ENCODE measurements at regions not wholly inside any gene's neighbourhood (a gene's known extent, or its start where the extent isn't known, plus 50 kb on each side); places are given as distances from the start of the nearest gene placed in this dataset.
A peak's percentile ranks its signal among the peaks of the same experiment; 100 is the strongest.
"Not testable (repeated sequence)": the region's sequence is repeated elsewhere in the genome, so short reads cannot be mapped to it uniquely, and the experiment has no call there.

GRCh38 chrX:497186-498014 lies 110.7 kb upstream of the PPP2R3B start:
- H3K36me3 ChIP-seq (ENCODE audit: insufficient read depth, low read length), result no peaks in the 10 kb centered on the region
- peaks cover 10% of the 10 kb centered on the region for H3K27me3 ChIP-seq (ENCODE audit: insufficient read depth, low read length)
- no peak overlapping the region for H2AFZ ChIP-seq (ENCODE audit: low read depth, low read length)
- no peaks in the 10 kb centered on the region for H3K4me1 ChIP-seq (ENCODE audit: insufficient read depth, low read length)
- H3K9me3 ChIP-seq (ENCODE audit: low read length), result no peaks in the 10 kb centered on the region
- H3K4me3 ChIP-seq (ENCODE audit: low read length), result no peak overlapping the region

- not testable (repeated sequence) for H3K4me3 ChIP-seq (ENCODE audit: low read length); H3K36me3 ChIP-seq (ENCODE audit: insufficient read depth, low read length); H3K27me3 ChIP-seq (ENCODE audit: insufficient read depth, low read length); H3K4me1 ChIP-seq (ENCODE audit: insufficient read depth, low read length); H3K9me3 ChIP-seq (ENCODE audit: low read length); H2AFZ ChIP-seq (ENCODE audit: low read depth, low read length)
Measured at GRCh38 chrX:498901-499300, 112.2 kb upstream of the PPP2R3B start.

- Histone ChIP-seq H2AFZ (ENCODE audit: low read depth, low read length) (peak overlapping the region; percentile 39), H3K4me1 (ENCODE audit: insufficient read depth, low read length) (no peaks in the 10 kb centered on the region), H3K27me3 (ENCODE audit: insufficient read depth, low read length) (peaks cover 10% of the 10 kb centered on the region), H3K4me3 (ENCODE audit: low read length) (peak overlapping the region; percentile 22), H3K9me3 (ENCODE audit: low read length) (no peaks in the 10 kb centered on the region), H3K36me3 (ENCODE audit: insufficient read depth, low read length) (no peaks in the 10 kb centered on the region)
Measured at GRCh38 chrX:499870-500364, 113.2 kb upstream of the PPP2R3B start.

GRCh38 chrX:500481-501010 lies 113.8 kb upstream of the PPP2R3B start:
- Histone ChIP-seq H3K36me3 (ENCODE audit: insufficient read depth, low read length) (no peaks in the 10 kb centered on the region), H3K27me3 (ENCODE audit: insufficient read depth, low read length) (peaks cover 10% of the 10 kb centered on the region), H3K4me1 (ENCODE audit: insufficient read depth, low read length) (no peaks in the 10 kb centered on the region), H3K4me3 (ENCODE audit: low read length) (no peak overlapping the region), H3K9me3 (ENCODE audit: low read length) (no peaks in the 10 kb centered on the region), H2AFZ (ENCODE audit: low read depth, low read length) (peak overlapping the region; percentile 39)

GRCh38 chrX:506341-506740 lies 119.6 kb upstream of the PPP2R3B start:
- no peaks in the 10 kb centered on the region for H3K4me1 ChIP-seq (ENCODE audit: insufficient read depth, low read length)
- no peaks in the 10 kb centered on the region for H3K27me3 ChIP-seq (ENCODE audit: insufficient read depth, low read length)
- H3K4me3 ChIP-seq (ENCODE audit: low read length), result no peak overlapping the region
- no peaks in the 10 kb centered on the region for H3K9me3 ChIP-seq (ENCODE audit: low read length)
- no peak overlapping the region for H2AFZ ChIP-seq (ENCODE audit: low read depth, low read length)
- H3K36me3 ChIP-seq (ENCODE audit: insufficient read depth, low read length), result no peaks in the 10 kb centered on the region

GRCh38 chrX:508163-508562 lies 121.5 kb upstream of the PPP2R3B start:
- H3K4me1 ChIP-seq (ENCODE audit: insufficient read depth, low read length), result no peaks in the 10 kb centered on the region

GRCh38 chrX:508821-509220 lies 121.8 kb upstream of the SHOX start:
- H3K4me1 ChIP-seq (ENCODE audit: insufficient read depth, low read length); H3K27me3 ChIP-seq (ENCODE audit: insufficient read depth, low read length); H3K9me3 ChIP-seq (ENCODE audit: low read length); H2AFZ ChIP-seq (ENCODE audit: low read depth, low read length); H3K4me3 ChIP-seq (ENCODE audit: low read length); H3K36me3 ChIP-seq (ENCODE audit: insufficient read depth, low read length): not testable (repeated sequence)

More at GRCh38 chrX:508163-508562, 121.5 kb upstream of the PPP2R3B start:
- Histone ChIP-seq H3K27me3 (ENCODE audit: insufficient read depth, low read length) (no peaks in the 10 kb centered on the region), H2AFZ (ENCODE audit: low read depth, low read length) (no peak overlapping the region), H3K4me3 (ENCODE audit: low read length) (no peak overlapping the region), H3K9me3 (ENCODE audit: low read length) (no peaks in the 10 kb centered on the region), H3K36me3 (ENCODE audit: insufficient read depth, low read length) (no peaks in the 10 kb centered on the region)

GRCh38 chrX:511089-511488 lies 119.5 kb upstream of the SHOX start:
- not testable (repeated sequence) for H3K4me3 ChIP-seq (ENCODE audit: low read length); H3K27me3 ChIP-seq (ENCODE audit: insufficient read depth, low read length); H3K4me1 ChIP-seq (ENCODE audit: insufficient read depth, low read length); H3K36me3 ChIP-seq (ENCODE audit: insufficient read depth, low read length); H2AFZ ChIP-seq (ENCODE audit: low read depth, low read length); H3K9me3 ChIP-seq (ENCODE audit: low read length)

- H3K36me3 ChIP-seq (ENCODE audit: insufficient read depth, low read length), result no peaks in the 10 kb centered on the region
Measured at GRCh38 chrX:518319-518718, 112.3 kb upstream of the SHOX start.

GRCh38 chrX:519741-520140 lies 110.8 kb upstream of the SHOX start:
- Histone ChIP-seq H2AFZ (ENCODE audit: low read depth, low read length) (no peak overlapping the region), H3K4me3 (ENCODE audit: low read length) (no peak overlapping the region), H3K9me3 (ENCODE audit: low read length) (no peaks in the 10 kb centered on the region), H3K36me3 (ENCODE audit: insufficient read depth, low read length) (no peaks in the 10 kb centered on the region), H3K27me3 (ENCODE audit: insufficient read depth, low read length) (no peaks in the 10 kb centered on the region), H3K4me1 (ENCODE audit: insufficient read depth, low read length) (no peaks in the 10 kb centered on the region)

More at GRCh38 chrX:518319-518718, 112.3 kb upstream of the SHOX start:
- Histone ChIP-seq H3K9me3 (ENCODE audit: low read length) (no peaks in the 10 kb centered on the region), H3K4me3 (ENCODE audit: low read length) (no peak overlapping the region), H2AFZ (ENCODE audit: low read depth, low read length) (no peak overlapping the region), H3K27me3 (ENCODE audit: insufficient read depth, low read length) (no peaks in the 10 kb centered on the region), H3K4me1 (ENCODE audit: insufficient read depth, low read length) (no peaks in the 10 kb centered on the region)

- no peaks in the 10 kb centered on the region for H3K27me3 ChIP-seq (ENCODE audit: insufficient read depth, low read length)
Measured at GRCh38 chrX:522456-522855, 108.1 kb upstream of the SHOX start.

GRCh38 chrX:525134-525533 lies 105.5 kb upstream of the SHOX start:
- H3K4me3 ChIP-seq (ENCODE audit: low read length), result no peak overlapping the region
- no peaks in the 10 kb centered on the region for H3K27me3 ChIP-seq (ENCODE audit: insufficient read depth, low read length)
- no peaks in the 10 kb centered on the region for H3K36me3 ChIP-seq (ENCODE audit: insufficient read depth, low read length)
- H3K4me1 ChIP-seq (ENCODE audit: insufficient read depth, low read length), result no peaks in the 10 kb centered on the region
- H2AFZ ChIP-seq (ENCODE audit: low read depth, low read length), result no peak overlapping the region
- H3K9me3 ChIP-seq (ENCODE audit: low read length), result no peaks in the 10 kb centered on the region

More at GRCh38 chrX:522456-522855, 108.1 kb upstream of the SHOX start:
- Histone ChIP-seq H3K4me3 (ENCODE audit: low read length) (no peak overlapping the region), H2AFZ (ENCODE audit: low read depth, low read length) (no peak overlapping the region), H3K9me3 (ENCODE audit: low read length) (no peaks in the 10 kb centered on the region), H3K36me3 (ENCODE audit: insufficient read depth, low read length) (no peaks in the 10 kb centered on the region), H3K4me1 (ENCODE audit: insufficient read depth, low read length) (no peaks in the 10 kb centered on the region)

- Histone ChIP-seq H3K27me3 (ENCODE audit: insufficient read depth, low read length) (no peaks in the 10 kb centered on the region), H3K4me3 (ENCODE audit: low read length) (no peak overlapping the region), H3K9me3 (ENCODE audit: low read length) (no peaks in the 10 kb centered on the region), H3K4me1 (ENCODE audit: insufficient read depth, low read length) (no peaks in the 10 kb centered on the region), H3K36me3 (ENCODE audit: insufficient read depth, low read length) (no peaks in the 10 kb centered on the region), H2AFZ (ENCODE audit: low read depth, low read length) (no peak overlapping the region)
Measured at GRCh38 chrX:526295-527224, 104.0 kb upstream of the SHOX start.
